ENCODE measurements at regions not wholly inside any gene's neighbourhood (a gene's known extent, or its start where the extent isn't known, plus 50 kb on each side); places are given as distances from the start of the nearest gene placed in this dataset.

DNA sequence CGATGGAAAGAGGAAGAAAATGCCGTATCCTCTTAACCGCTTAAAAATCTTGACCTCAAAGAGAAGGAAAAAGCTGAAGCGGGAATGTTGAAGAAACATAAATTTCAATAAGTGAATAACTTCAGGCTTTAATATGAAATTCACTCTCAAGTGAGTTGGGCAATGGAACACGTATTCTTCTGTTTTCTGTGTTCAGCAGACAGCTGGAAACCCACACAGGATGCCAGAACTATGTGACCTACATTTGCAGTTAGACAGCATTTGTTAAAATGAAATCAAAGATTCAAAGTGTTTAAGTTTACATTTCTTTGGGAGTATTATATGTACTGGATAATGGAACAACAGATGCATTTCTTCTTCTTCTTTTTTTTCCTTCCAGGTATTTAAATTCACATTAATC is 80.5 kb upstream of the SPATS2L start:
- Histone ChIP-seq H3K27ac (peak overlapping the region in 3 of 21 experiments; percentile 41 to 51 (median 47)), H3K4me3 (no peak overlapping the region)

DNA sequence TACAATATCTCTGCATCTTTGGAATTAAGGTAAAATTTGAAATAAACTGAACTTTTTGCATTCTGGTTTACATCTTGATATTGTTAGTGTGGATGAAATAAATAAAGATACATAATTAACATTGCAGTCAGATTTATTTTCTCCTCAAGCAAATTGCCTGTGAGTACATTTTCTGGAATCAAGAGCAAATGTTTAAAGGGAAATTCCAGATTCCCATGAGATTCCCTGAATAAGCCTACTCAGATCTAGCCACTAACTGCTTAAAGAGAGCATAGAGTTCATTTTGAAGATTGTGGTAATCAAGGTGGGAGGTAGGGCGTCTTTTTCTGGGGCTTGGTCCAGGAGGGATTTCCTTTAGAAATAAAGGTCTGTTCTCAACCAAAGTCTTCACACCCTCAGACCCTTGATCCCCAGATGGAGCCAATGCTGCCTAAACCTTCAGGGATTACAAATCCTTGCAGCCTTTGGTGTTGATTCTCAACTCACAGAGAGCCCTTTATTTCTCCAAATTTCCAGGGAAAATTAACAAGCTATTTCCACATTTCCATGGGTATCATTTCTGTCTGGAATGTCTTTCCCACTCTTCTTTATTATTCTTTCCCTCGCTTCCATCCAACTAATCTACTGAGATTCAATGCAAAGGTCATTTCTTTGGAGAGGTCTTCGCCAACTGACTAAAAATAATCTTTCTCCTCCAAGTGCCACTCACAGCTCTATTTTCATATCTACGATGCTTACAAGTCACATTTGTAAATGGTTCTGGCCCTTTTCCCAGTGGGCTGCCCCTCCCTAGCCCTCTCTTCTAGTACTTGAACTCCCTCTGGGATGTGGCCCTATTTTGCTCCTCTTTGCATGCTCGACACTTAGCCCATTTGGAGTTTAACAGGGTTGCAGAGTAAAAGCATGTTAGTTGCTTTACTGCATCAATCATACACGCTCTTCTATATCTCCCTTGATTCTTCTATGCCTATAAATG is 79.8 kb upstream of the SPATS2L start:
- H3K4me3 ChIP-seq, result no peak overlapping the region
- peak overlapping the region in 1 of 21 experiments; percentile 31 for H3K27ac ChIP-seq

DNA sequence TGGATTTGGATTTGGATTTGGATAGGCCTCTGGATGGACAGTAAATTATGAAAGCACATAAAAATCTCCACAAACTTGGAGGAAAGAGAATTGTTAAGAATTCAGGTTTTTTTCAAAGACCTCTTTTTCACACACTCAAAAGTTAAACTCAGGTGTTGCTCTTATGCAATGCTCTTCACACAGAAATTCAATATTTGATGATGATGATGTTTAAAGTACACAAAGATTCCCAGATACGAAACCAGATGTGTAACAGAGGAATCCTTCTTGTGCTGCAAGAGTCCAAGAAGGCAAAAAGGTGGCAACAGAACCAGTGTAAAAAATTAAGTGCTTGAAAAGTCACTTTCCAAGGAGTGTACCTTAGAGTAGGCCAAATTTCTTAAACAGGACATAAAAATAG is 75.8 kb upstream of the SPATS2L start:
- no peak overlapping the region for H3K4me3 ChIP-seq
- H3K27ac ChIP-seq, result no peak overlapping the region

DNA sequence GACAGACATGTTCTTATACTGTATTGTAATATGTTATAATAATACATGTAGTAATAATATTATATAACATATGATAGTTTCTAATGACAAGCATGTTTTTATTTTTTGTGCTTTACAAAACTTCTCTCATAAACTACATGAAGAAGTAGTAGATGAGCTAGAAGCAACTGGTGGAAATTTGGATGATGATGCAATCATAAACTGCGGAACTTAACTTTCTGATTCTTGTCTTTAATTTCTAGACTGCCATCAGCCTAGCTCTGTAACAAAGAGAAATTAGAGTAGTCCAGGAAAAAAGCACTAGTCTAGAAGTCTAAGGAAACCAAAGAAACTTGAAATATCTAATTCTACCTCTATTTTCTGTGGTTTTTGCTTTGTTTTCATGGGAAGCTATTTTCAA is 71.0 kb upstream of the SPATS2L start:
- Histone ChIP-seq H3K27ac (no peak overlapping the region), H3K4me3 (no peak overlapping the region)

DNA sequence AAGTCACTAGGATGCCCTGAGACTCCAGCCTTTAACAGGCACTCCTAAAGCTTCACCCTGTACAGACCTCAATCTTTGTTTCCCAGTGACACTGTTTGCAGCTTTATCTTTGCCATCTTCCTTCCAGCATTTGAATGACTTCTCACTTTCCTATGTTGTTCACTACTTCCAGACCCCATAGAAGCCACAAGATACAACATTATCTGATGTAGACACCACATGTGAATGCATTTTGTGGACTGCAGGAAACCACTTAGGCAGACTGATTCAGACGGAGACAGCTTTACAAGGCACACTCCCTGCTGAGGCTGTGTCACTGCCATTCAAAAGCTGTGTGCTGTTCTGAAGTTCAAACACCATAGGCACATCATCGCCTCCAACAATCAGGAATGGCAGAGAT is 67.3 kb upstream of the SPATS2L start:
- no peak overlapping the region for H3K27ac ChIP-seq
- no peak overlapping the region for H3K4me3 ChIP-seq

DNA sequence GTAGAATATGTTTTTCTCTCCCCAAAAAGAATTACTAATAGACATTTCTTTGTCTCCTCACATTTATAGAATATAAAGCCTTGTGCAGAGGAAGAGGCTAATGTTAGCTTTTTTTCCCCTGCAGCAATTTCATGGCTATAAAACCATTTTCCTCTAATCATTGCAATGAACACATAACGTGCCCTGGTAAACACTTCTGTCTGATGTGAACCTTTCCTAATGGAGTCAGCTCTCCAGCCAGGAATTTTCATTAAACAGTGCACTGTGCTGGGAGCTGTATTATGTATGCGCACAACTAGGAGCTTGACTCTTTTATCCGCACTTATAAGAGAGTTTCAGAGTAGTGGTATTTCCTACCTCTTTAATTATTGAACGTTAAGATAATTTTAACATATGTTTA is 63.9 kb upstream of the SPATS2L start:
- H3K27ac ChIP-seq, result no peak overlapping the region
- H3K4me3 ChIP-seq, result no peak overlapping the region

DNA sequence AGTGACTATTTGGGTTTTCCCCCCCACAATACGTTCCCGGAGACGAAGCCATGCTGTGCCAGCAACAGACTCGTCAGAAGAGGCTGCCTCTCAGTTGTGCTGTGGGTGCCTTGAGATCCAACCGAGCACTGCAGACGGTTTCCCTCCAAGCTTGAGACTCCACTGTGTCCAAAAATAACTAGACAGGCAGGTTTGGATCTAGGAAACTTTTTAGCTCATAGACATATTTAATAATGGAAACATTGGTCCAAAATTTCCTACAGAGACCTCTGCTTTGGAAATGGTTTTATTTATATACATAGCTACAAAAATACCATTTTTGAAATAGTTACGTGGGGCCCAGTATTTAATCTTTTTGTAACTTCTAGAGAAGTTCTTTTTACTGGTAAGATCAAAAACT is 63.1 kb upstream of the SPATS2L start:
- H3K4me3 ChIP-seq, result no peak overlapping the region

DNA sequence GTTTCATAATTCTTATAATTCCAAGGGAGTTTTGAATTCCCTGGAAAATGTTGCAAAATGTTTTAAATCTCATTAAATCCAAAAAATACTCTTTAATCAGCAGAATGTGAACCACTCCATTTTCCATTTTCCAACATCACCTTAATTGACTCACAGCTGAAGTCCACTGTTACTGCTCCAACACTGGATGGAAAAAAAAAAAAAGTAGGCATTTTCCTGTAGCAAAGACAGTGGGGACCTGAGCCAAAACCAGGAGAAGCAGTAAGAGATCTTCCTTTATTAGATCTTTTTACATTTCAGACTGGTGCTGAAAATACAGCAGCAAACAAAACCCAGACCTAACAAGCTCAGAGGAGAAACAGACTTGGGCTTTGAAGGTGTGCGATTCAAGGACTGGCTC is 62.4 kb upstream of the SPATS2L start:
- Histone ChIP-seq H3K4me3 (no peak overlapping the region), H3K27ac (no peak overlapping the region)

More for the DNA sequence above, 63.1 kb upstream of the SPATS2L start:
- peak overlapping the region in 1 of 21 experiments; percentile 46 for H3K27ac ChIP-seq

DNA sequence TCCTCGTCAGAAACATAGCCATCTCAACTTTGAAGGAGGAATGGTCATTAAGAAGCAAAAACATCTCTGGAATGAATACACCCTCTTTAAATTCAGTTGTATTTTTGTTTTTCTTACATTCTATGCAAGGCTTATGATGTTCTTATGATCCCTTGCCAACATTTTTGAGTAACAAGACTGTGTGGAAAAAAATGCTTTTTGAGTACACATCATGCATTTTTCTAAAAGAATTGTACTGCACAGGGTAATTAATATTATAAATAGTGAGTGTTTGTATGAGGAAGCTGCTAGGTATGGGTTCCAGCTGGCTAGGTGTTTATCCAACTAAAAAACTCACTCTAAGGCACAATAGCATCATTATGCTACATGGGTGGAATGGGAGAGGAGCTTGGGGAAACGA is 59.0 kb upstream of the SPATS2L start:
- no peak overlapping the region for H3K4me3 ChIP-seq
- H3K27ac ChIP-seq, result no peak overlapping the region

DNA sequence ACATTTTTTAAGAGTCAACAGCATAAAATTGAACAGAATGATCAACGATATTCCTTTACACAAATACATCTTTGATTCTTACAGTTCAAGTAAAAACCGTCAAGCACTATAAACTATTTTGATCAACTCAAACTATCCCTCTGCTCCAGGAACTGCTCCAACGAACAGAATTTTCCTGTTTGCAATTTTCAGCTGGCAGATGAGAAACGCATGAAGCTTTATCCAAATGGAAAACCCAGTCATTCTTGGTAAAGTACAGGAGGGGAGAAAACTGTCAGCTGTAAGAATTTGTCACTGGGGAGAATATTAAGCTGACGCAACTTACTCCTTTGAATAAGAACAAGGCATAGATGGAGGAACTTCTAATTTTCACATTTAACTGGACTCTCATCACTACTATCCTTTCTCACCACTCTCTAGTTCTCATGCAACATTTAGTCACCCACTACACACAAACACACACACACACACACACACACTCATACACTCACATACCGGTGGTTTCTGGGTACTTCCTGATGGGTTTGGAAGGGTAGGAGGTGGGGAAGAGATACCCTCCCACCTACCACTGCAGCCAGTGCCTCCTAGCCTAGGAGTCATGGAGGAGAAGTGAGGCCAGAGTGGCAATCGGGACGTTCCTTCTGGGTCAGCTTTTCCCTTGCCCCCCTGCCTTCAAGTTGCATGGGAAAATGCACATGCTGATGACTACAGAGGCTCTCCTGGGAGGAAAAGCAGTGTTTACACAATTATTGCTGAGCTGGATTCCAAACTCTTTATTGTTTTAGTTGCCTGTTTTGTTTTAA is 54.0 kb upstream of the SPATS2L start:
- H3K27ac ChIP-seq, result peak overlapping the region in 7 of 21 experiments; percentile 11 to 78 (median 57)
- no peak overlapping the region for H3K4me3 ChIP-seq

DNA sequence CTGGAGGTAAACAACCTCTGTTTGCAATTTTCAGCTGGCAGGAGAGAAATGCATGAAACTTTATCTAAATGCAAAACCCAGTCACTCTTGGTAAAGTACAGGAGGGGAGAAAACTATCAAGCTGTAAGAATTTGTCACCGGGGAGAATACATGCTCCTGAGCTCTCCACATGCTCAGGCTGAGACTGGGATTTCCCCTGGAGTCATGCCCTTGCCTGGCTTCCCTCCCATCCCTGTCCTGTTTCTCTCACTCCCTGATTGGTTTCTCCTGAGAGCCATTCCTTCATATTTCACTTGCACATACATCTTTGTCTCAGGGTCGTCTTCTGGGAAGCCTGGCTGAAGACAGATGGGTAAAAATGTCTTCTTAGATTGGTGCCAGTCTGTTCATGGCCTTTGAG is 52.9 kb upstream of the SPATS2L start:
- peak overlapping the region in 7 of 21 experiments; percentile 37 to 78 (median 55) for H3K27ac ChIP-seq

DNA sequence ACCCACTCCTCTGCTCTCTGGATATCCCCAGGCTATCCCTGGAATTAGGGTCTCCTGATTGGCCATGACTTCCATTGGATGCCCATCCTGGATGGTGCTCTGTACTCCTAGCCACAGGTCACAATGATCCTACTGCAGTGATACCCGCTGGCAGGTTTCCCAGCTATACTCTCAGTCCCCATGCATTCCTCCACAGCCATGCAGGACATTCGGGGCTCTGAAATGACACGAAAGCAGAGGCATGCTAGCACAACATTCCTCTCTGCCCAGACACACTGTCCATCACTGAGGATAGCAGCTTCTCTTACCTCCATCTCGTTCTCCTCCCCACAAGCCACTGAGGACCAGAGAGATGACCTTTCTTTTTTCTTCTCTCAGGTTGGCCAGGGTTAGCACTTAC is 51.7 kb upstream of the SPATS2L start:
- H3K4me3 ChIP-seq, result no peak overlapping the region
- no peak overlapping the region for H3K27ac ChIP-seq

More for the DNA sequence above, 52.9 kb upstream of the SPATS2L start:
- H3K4me3 ChIP-seq, result no peak overlapping the region

DNA sequence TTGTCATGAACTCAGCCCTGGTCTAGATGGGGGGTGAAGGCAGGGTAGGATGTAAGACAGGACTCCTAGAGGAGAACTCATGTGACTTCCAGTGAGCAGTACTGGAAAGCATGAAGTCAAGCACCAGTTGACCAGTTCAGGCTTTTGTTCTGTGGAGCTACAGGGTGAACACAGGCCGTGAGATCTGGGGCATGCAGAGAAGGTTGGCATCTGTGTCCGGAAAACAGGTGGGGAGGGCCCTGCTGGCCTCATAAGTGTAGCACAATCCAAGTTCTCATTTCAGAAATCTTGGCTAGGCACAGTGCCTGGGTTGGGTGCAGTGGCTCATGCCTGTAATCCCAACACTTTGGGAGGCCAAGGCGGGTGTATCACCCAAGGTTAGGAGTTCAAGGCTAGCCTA is 50.9 kb upstream of the SPATS2L start:
- Histone ChIP-seq H3K27ac (no peak overlapping the region), H3K4me3 (no peak overlapping the region)

Measured in skin epidermis (tissue), 12 donors.